Hepatocyte (in vitro differentiated cells): ENCODE measurements at regions not wholly inside any gene's neighbourhood (a gene's known extent, or its start where the extent isn't known, plus 50 kb on each side); places are given as distances from the start of the nearest gene placed in this dataset.

Source experiments
- CTCF ChIP-seq: fragments of 200-600 bp; sonication (generic); IDR thresholded peaks from 2 replicates; pipeline ENCODE4 v1.5.1; 2016; ENCODE audit warnings: antibody characterized with exemption, mild to moderate bottlenecking; ENCODE audit not compliant: poor library complexity
- EZH2 ChIP-seq: fragments of 200-600 bp; sonication (generic); IDR thresholded peaks from 2 replicates; pipeline ENCODE4 v1.6.1; 2016; ENCODE audit warnings: antibody characterized with exemption, mild to moderate bottlenecking, borderline replicate concordance
- EZH2phosphoT487 ChIP-seq: fragments of 200-600 bp; sonication (generic); IDR thresholded peaks from one replicate; pipeline ENCODE4 v1.6.1; 2018; ENCODE audit warnings: antibody characterized with exemption, mild to moderate bottlenecking, low read depth, moderate library complexity; ENCODE audit not compliant: unreplicated experiment, severe bottlenecking

- TF ChIP-seq CTCF (no peak), EZH2 (no peak), EZH2phosphoT487 (no peak)
Measured at GRCh38 chr4:12286351-12286750, 857.7 kb upstream of the HS3ST1 start.
